GM12872 (cell line): ENCODE measurements at regions not wholly inside any gene's neighbourhood (a gene's known extent, or its start where the extent isn't known, plus 50 kb on each side); places are given as distances from the start of the nearest gene placed in this dataset.

ENCODE experiments used
- CTCF ChIP-seq: IDR thresholded peaks from 3 replicates; pipeline ENCODE4 v1.5.1; 2011; ENCODE audit warnings: low read depth, mild to moderate bottlenecking, low read length, moderate library complexity; ENCODE audit not compliant: insufficient read depth

DNA sequence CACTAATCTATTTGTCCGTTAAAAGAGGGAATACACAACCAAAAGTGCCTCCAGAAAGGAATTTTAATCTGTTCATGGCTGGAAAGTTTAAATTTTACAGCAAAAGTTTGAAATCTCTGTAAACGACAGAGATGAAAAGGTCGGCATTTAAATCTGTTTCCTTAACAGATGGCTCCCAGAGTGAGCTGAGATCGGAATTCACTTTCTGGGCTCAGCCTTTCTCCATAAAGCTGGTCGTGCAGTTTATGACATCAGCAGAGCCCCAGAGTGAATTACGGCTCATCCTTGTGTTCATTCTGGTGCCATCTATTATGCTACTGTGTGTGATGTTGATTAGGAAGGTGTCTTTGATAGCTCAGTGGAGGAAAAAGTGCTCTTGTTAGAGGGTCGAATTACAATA, 117.6 kb upstream of the ZFP64 start:
- no peak for TF ChIP-seq CTCF

DNA sequence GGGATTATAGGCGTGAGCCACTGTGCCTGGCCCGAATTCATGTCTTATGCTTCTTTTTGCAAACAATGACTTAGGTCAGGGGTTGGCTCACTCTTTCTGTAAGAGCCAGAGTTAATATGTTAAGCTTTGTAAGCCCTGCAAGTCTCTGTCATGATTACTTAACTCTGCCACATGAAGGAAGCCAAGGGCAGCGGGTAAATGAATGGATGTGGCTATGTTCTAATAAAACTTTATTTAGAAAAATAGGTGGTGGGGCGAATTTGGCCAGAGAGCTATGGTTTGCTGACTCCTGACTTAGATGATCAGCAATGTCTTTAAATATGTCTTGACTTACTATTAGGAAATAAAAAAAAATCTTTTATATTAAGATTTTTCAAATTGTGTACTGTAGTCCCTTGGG, 114.9 kb upstream of the ZFP64 start:
- no peak for TF ChIP-seq CTCF

DNA sequence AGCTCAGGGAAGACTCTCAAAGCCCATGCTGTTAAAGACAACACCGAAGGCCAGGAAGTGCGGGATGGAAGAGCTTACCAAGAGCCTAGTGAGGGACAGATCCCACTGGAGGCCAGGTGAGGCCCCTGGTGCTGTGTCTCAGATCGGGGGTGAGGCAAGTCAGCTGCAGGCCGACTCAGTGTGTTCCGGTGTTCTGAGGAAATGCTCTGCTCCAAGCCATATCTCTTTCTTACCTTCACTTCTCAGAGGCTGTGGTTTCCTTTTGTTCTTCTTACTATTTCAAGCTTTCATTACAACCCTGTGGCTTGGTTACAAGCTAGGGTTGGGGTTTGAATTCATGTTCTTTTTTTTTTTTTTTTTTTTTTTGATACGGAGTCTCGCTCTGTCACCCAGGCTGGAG, 114.3 kb upstream of the ZFP64 start:
- TF ChIP-seq CTCF: no peak

DNA sequence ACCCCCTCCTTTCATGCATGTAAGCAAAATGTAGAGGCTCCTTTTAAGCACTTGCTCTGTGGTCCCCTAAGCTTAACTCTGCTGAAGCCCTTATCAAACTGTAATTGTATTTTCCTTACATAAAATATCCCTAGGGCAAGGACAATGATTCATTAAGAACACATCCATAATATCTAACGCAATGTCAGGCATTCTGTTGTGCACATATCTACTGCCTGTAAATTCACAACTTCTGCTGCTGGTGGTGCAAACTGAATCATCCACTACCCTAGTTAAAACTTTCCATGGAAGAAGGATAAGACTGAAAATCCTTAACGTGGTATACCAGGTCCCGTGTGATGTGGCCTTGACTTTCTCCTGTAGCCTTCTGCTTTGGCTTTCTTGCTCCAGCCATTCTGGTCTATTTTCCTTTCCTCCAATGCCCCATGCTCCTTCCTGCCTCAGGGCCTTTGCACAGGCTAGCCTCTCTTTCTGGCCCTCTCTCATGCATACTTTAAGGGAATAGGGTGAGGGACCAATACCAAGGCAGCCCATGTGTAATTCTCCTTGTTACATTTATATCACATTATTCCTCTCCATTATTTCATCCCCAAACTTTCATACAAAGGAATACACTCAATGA, 113.6 kb upstream of the ZFP64 start:
- TF ChIP-seq CTCF: no peak

DNA sequence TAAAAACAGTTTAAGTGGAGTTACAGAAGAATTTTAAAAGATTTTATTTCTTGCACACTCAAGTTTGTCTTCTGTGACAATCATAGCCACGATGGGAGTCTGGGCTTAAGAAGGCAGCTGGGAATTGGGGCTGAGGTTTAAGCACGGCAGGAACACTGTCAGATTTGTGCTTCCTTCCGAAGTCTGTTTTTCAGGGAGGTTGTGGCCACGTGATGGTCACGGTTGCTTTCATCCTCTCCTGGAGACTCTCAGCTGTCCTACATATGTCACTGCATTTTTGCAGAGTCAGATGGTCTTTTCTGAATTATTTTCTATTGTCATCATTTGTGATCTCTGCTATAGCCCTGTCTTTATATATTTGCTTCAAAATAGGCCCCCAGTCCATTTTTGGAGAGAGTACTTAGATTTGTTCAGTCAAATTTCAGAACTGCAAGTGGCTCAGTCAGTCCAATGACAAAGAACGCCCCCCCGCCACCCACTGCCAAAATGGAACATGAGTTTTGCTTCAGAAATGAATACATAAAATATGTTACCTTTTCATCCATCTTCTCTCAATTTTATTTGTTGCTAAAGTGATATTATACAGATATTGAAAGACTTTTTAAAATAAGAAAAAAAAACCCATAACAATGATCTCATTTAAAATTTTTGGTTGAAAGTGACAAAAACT, 111.8 kb upstream of the ZFP64 start:
- no peak for TF ChIP-seq CTCF

DNA sequence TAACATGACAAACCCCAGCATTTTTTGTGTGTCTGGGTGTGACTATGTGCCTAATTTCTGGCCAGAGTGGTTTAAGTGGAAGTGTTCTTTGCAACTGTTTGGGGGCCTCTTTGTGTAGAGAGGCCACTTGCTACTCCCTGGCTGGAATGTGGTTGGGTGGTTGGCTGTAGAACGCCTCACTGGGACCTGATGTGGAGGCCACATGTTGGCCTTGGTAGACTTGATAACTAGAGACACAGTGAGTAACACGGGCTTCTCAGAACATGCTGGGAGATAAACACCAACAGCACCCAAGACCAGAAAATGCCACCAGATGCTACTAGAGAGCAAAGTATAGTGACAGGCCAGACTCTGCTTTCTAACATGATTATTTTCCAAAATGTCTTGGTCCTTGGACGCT, 111.2 kb upstream of the ZFP64 start:
- TF ChIP-seq CTCF: no peak

- no peak for TF ChIP-seq CTCF
Observed at GRCh38 chr20:52295556-52295955, 104.0 kb upstream of the ZFP64 start.
